Upper lobe of left lung (tissue), 6 donors: ENCODE measurements at regions not wholly inside any gene's neighbourhood (a gene's known extent, or its start where the extent isn't known, plus 50 kb on each side); places are given as distances from the start of the nearest gene placed in this dataset.
"Not testable (repeated sequence)": the region's sequence is repeated elsewhere in the genome, so short reads cannot be mapped to it uniquely, and the experiment has no call there.

Source experiments
- ATAC-seq, 2 donors: fragments of 200-7000 bp; cut with Tn5 transposase; one replicate each; pipeline ENCODE4 v1.9.1; 2022; ENCODE audit warnings: mild to moderate bottlenecking in 2 of 2, moderate library complexity in 2 of 2; ENCODE audit not compliant: low FRiP score in 2 of 2
- DNase-seq, 2 donors: peaks; one replicate each; pipeline ENCODE4 v3.0.0-alpha.2; 2019 to 2020
- H3K27ac ChIP-seq, 4 donors: fragments of 200-600 bp; sonication (generic); one replicate each; pipeline ENCODE4 v1.5.1; 2016 to 2019
- H3K27me3 ChIP-seq, 4 donors: fragments of 200-600 bp; sonication (generic); one replicate each; pipeline ENCODE4 v1.5.1; 2017 to 2019
- H3K36me3 ChIP-seq, 4 donors: fragments of 200-600 bp; sonication (generic); one replicate each; pipeline ENCODE4 v1.5.1; 2016 to 2019
- H3K4me1 ChIP-seq, 4 donors: fragments of 200-600 bp; sonication (generic); one replicate each; pipeline ENCODE4 v1.5.1; 2018 to 2019
- H3K4me3 ChIP-seq, 4 donors: fragments of 200-600 bp; sonication (generic); one replicate each; pipeline ENCODE4 v1.5.1; 2017 to 2019; ENCODE audit warnings: mild to moderate bottlenecking in 2 of 4, moderate library complexity in 1 of 4
- H3K9me3 ChIP-seq, 4 donors: fragments of 200-600 bp; sonication (generic); one replicate each; pipeline ENCODE4 v1.5.1; 2018 to 2019
- EP300 ChIP-seq, 4 donors: sonication (generic); formaldehyde crosslinking; IDR thresholded peaks; one replicate each; pipeline ENCODE4 v1.5.1; 2017; ENCODE audit warnings: antibody characterized with exemption in 4 of 4, control low read depth in 2 of 4
- POLR2A ChIP-seq, 4 donors: fragments of 450-650 bp; IDR thresholded peaks; one replicate each; pipeline ENCODE4 v1.5.1; 2016 to 2017; ENCODE audit warnings: antibody characterized with exemption in 4 of 4, mild to moderate bottlenecking in 2 of 4
- POLR2AphosphoS5 ChIP-seq, 2 donors: sonication (generic); formaldehyde crosslinking; IDR thresholded peaks; one replicate each; pipeline ENCODE4 v1.5.1; 2017; ENCODE audit warnings: antibody characterized with exemption in 2 of 2
- WGBS, 2 donors: methylation state at CpG; one replicate each; pipeline ENCODE4 v1.1.5; 2017 to 2018; 5-methylcytosine and 5-hydroxymethylcytosine counted together
- TF ChIP-seq, protein P1 (sequence below), 6 experiments: fragments of 450-650 bp in 4 of 6; fragments of 200-600 bp in 2 of 6; sonication (generic) in 2 of 6; IDR thresholded peaks; one replicate each; pipeline ENCODE4 v1.5.1; 2016 to 2019; ENCODE audit warnings: antibody characterized with exemption in 6 of 6
- donor health status: DM: no; HTN: no; CAD: no; lungs with moderate emphysema.
- donor health status: DM: no; HTN: yes; CAD: no; lungs with severe emphysema.

DNA sequence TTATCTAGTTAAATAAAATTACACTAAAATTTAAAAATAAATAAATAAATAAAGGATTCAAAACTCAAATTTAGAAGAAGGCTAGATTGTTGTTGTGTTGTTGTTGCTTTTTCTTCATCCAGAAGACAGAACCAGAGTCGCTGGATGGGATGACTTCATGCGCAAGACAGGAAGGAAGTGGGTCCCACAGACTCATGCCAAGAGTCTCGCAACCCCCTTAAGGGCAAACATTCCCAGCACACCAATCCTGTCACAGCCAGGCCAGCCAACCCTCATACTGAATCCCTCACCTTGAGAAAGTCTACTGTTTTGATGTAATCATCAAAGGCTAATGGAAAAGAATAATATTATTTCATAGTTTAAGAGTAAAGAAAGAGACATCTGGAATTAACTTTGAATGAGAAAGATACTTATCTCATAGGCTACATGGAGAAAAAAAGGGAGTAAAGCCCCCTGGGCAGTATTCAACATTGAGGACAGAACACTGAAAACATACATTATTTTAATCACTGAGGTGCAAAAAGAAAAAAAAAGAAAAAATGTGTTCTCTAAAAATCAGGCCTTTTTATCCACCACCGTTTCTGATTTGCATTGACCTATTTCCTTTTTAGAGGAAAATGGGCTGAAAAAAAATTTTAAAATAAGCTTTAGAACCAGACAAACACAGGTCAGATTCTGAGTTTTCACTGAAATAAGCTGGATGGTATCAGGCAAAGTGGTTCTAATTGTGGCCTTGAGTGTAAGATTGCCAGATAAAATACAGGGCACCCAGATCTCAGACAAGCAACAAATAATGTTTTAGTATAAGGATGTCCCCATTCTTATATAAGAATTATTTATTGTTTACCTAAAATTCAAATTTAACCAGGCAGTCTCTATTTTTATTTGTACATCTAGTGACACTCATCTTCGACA lies 826.5 kb downstream of the TNS3 start:
- no peak overlapping the region for H3K27ac ChIP-seq
- 70 to 74% methylated on average over 5 of the region's 5 CpGs for WGBS, 2 donors
- no peaks in the 10 kb centered on the region for H3K36me3 ChIP-seq
- DNase-seq (no peak), ATAC-seq (no peak)
- no peaks in the 10 kb centered on the region for H3K4me1 ChIP-seq
- H3K4me3 ChIP-seq, result no peak overlapping the region
- H3K27me3 ChIP-seq, result no peaks in the 10 kb centered on the region
- no peak for TF ChIP-seq POLR2AphosphoS5 (IDR thresholded peaks at IDR 0.05)
- TF ChIP-seq, protein P1, sequence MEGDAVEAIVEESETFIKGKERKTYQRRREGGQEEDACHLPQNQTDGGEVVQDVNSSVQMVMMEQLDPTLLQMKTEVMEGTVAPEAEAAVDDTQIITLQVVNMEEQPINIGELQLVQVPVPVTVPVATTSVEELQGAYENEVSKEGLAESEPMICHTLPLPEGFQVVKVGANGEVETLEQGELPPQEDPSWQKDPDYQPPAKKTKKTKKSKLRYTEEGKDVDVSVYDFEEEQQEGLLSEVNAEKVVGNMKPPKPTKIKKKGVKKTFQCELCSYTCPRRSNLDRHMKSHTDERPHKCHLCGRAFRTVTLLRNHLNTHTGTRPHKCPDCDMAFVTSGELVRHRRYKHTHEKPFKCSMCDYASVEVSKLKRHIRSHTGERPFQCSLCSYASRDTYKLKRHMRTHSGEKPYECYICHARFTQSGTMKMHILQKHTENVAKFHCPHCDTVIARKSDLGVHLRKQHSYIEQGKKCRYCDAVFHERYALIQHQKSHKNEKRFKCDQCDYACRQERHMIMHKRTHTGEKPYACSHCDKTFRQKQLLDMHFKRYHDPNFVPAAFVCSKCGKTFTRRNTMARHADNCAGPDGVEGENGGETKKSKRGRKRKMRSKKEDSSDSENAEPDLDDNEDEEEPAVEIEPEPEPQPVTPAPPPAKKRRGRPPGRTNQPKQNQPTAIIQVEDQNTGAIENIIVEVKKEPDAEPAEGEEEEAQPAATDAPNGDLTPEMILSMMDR (IDR thresholded peaks at IDR 0.05), result no peak
- no peak for TF ChIP-seq POLR2A (IDR thresholded peaks at IDR 0.05)
- no peak for TF ChIP-seq EP300 (IDR thresholded peaks at IDR 0.05)
- no peaks in the 10 kb centered on the region for H3K9me3 ChIP-seq

DNA sequence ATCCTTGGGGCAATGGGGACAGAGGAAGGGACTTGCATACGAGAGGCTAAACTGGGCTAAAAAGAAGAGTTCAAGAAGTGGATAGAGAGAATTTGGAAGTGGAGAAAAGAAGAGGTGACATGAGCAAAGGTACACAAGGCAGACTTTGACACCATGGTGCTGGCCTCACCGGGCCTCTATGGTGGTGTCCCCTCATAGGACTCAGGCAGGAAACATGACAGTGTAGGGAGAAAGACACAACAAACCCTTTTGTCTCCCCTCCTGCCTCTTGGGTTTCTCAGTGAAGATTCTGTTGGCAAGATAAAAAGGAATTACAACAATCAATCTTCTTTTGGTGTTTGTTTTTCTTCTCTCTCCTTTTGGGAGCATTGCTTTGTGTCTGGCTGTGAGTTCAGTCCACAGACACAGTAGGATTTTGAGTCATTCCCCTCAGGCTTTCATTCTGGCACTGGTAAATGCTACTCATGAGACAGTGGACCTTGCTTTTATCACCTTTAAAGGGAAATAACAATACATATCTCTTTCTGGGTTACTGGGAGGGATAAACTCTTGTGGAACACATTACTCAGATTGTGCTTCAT lies 827.7 kb downstream of the TNS3 start:
- no peak overlapping the region for H3K4me3 ChIP-seq
- H3K27me3 ChIP-seq, result no peaks in the 10 kb centered on the region
- no peak for TF ChIP-seq POLR2A (IDR thresholded peaks at IDR 0.05)
- TF ChIP-seq, protein P1 (IDR thresholded peaks at IDR 0.05), result no peak
- TF ChIP-seq POLR2AphosphoS5 (IDR thresholded peaks at IDR 0.05), result no peak
- TF ChIP-seq EP300 (IDR thresholded peaks at IDR 0.05), result no peak
- H3K36me3 ChIP-seq, result no peaks in the 10 kb centered on the region
- no peaks in the 10 kb centered on the region for H3K9me3 ChIP-seq
- DNase-seq (no peak), ATAC-seq (peak in 1 of 2 donors; percentile 26)
- H3K4me1 ChIP-seq, result no peaks in the 10 kb centered on the region
- H3K27ac ChIP-seq, result no peak overlapping the region
- 71 to 75% methylated on average over 2 of the region's 2 CpGs for WGBS, 2 donors

DNA sequence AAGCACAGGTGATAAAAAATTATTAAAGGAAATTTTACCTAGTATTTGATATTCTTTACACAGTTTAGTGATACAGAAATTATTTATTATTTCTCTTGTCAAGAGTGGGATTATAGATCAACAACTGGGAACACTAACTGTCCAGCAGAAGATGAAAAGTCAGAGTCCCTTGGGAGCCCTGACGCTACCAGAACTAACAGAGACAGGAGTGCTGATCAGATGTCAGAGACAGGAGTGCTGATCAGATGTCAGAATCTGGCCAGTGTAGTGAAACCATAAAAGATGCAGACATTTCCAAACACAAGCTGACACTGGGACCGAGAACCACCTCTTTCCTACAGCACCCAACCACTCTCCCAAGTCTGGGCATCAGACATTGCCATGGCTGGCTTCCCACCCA lies 828.2 kb downstream of the TNS3 start:
- 79 to 92% methylated on average over 2 of the region's 2 CpGs for WGBS, 2 donors

DNA sequence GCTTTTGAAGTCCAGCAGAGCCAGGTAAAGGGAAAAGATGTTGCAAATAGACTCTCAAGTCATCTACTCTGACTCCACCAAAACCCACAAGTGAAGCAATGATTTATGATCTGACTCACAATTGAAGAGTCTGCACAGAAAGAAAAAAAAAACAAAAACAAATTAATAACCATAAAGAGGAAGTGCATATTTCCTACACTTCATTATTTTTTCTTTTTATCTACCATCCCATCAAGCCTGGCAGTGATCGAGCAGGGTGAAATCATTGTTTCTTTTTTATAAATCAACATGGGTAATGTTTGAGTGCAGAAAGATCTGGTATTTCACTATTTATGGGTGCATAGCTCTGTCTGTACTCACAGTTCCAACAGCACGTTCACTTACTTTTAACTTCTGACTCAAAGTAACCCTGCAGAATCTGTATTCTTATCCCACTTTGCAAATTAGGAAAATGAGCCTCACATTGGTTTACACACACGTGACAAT lies 829.0 kb downstream of the TNS3 start:
- ATAC-seq (no peak), DNase-seq (no peak)
- Histone ChIP-seq H3K4me1 (no peaks in the 10 kb centered on the region), H3K27ac (no peak overlapping the region), H3K4me3 (no peak overlapping the region), H3K36me3 (no peaks in the 10 kb centered on the region), H3K27me3 (no peaks in the 10 kb centered on the region), H3K9me3 (no peaks in the 10 kb centered on the region)
- whole genome bisulfite sequencing, 2 donors, result 32 to 40% methylated on average over 3 of the region's 3 CpGs
- TF ChIP-seq EP300 (IDR thresholded peaks at IDR 0.05) (no peak), POLR2A (IDR thresholded peaks at IDR 0.05) (no peak), POLR2AphosphoS5 (IDR thresholded peaks at IDR 0.05) (no peak)
- TF ChIP-seq, protein P1 (IDR thresholded peaks at IDR 0.05), result no peak

More for the DNA sequence above, 828.2 kb downstream of the TNS3 start:
- Histone ChIP-seq H3K4me3 (no peak overlapping the region), H3K27me3 (no peaks in the 10 kb centered on the region), H3K27ac (no peak overlapping the region), H3K36me3 (no peaks in the 10 kb centered on the region), H3K4me1 (no peaks in the 10 kb centered on the region), H3K9me3 (no peaks in the 10 kb centered on the region)
- no peak for ATAC-seq
- TF ChIP-seq POLR2AphosphoS5 (IDR thresholded peaks at IDR 0.05), result no peak
- TF ChIP-seq, protein P1 (IDR thresholded peaks at IDR 0.05), result no peak
- TF ChIP-seq EP300 (IDR thresholded peaks at IDR 0.05), result no peak
- no peak for TF ChIP-seq POLR2A (IDR thresholded peaks at IDR 0.05)
- no peak for DNase-seq

DNA sequence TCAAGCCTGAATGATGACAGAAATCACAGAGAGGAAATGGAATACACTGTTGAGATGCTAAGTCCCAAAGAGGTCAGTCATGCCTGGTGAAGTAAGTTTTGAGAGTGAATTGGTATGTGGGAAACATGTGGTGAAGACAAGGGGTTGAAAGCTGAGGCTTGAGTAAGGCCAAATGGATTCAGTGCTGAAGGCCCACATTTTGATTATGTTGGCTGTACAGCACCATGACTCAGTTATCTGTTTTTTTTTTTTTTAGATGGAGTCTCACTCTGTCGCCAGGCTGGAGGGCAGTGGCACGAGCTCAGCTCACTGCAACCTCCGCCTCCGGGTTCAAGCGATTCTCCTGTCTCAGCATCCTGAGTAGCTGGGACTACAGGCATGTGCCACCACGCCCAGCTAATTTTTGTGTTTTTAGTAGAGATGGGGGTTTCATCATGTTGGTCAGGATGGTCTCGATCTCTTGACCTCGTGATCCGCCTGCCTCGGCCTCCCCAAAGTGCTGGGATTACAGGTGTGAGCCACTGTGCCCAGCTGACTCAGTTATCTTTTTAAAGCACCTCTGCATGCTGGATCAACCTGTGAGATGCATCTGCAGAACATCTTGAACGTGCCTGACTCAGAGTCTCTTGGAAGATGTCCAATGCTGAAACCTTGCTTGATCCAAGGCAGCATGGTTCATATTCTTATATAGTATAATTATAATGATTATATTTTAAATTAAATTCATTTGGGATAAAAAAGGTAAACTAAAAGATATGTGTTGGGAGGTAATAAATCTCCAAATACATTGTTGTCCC lies 829.8 kb downstream of the TNS3 start:
- H3K36me3 ChIP-seq, ATAC-seq, H3K27ac ChIP-seq, H3K27me3 ChIP-seq, DNase-seq, H3K9me3 ChIP-seq, H3K4me3 ChIP-seq, H3K4me1 ChIP-seq: not testable (repeated sequence)
- WGBS, 2 donors, result 91% methylated on average over 11 of the region's 11 CpGs
